ENCODE measurements at regions not wholly inside any gene's neighbourhood (a gene's known extent, or its start where the extent isn't known, plus 50 kb on each side); places are given as distances from the start of the nearest gene placed in this dataset.
"Not testable (repeated sequence)": the region's sequence is repeated elsewhere in the genome, so short reads cannot be mapped to it uniquely, and the experiment has no call there.

DNA sequence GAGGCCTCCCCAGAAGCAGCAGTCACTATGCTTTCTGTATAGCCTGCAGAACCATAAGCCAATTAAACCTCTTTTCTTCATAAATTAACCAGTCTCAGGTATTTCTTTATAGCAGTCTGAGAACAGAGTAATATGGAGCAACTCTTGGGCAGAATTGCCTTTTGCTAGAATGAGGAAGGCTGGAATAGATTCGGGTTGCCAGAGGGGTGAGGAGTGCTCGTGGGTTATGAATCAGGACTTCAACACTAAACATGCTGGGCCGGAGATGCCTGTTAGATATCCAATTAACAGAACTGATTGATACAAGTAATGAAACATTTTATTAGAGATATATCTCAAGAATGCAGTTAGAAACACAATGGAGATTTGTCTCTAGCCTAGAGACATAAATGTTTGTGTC lies 140.9 kb upstream of the MAP3K1 start:
- Mint-ChIP-seq H3K4me1 (peaks cover 41% of the 10 kb centered on the region), H3K4me3 (no peak overlapping the region), H3K27ac (no peak overlapping the region), H3K36me3 (ENCODE audit: low read depth) (peaks cover 6% of the 10 kb centered on the region), H3K9me3 (peaks cover 8% of the 10 kb centered on the region), H3K27me3 (peaks cover 3% of the 10 kb centered on the region)
- ChIA-PET CTCF (no interaction called here), POLR2A (no interaction called here)
- DNase-seq = no peak

DNA sequence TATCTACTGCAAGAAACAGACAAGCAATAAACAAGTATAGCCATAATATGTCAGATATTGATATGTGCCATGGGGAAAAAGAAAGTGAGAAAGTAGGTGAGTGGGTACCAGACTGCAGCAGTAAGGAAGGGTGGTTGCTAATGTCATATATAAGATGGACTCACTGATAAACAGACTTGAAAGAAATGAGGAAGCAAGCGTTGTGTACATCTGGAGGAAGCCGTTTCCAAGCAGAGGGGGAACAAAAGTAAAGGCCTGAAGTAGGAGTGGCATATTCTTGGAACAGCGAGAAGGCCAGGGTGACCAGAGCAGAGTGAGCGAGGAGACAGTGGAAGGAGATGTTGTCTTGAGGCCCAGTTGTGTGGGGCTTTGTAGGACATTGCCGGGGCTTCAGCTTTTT lies 142.2 kb upstream of the MAP3K1 start:
- Mint-ChIP-seq H3K27ac (no peak overlapping the region), H3K4me3 (no peak overlapping the region), H3K36me3 (ENCODE audit: low read depth) (peaks cover 9% of the 10 kb centered on the region), H3K4me1 (peaks cover 47% of the 10 kb centered on the region), H3K9me3 (peaks cover 8% of the 10 kb centered on the region), H3K27me3 (no peaks in the 10 kb centered on the region)
- POLR2A ChIA-PET = interaction anchor here (1.4 to 1.8 kb wide), 2 partner anchors 21 to 193 kb away, joined by 3 to 5 read pairs; no protein-coding TSS in a partner anchor
- CTCF ChIA-PET = no interaction called here
- no peak for DNase-seq

DNA sequence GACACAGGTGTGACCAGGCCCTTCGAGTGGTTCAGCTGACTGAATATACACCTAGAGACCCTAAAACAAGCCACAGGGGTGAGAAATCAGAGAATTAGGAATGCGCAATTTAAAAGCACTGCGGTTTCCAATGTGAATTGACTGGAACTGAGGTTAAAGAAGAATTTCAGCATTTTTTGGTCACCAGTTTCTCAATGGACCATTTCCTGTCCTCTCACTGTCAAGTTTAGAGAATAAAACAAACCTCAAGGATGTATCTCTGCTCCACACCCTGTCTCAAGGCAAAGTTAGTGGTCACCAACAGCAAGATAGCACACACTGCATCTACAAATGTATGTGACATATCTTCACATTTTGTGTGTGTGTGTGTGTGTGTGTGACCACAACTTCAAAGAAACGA lies 143.8 kb upstream of the MAP3K1 start:
- CTCF ChIA-PET = interaction anchor here (1.1 kb wide), 1 partner anchor 15 kb away, joined by 3 read pairs; no protein-coding TSS in a partner anchor
- Mint-ChIP-seq H3K4me3 (no peak overlapping the region), H3K9me3 (peaks cover 8% of the 10 kb centered on the region)

DNA sequence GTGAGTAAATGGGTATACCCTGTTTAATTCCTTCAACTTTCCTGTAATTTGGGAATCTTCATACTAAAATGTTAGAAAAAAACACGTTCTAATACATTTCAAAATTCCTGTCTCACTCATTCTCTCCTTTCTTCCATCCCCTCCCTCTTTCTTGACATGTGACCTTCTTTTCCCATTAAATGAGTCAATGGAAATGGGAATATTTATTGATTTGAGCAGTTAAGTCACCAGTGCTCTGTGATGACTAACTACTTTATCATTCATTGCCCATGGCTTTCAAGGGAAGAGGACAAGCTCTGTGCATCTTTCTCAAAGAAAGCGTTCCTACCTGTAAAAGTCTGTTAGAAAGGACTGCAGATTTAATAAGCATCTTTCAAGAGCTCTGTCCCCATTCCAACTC lies 144.4 kb upstream of the MAP3K1 start:
- Mint-ChIP-seq H3K27me3 (peaks cover 2% of the 10 kb centered on the region), H3K4me3 (no peak overlapping the region), H3K4me1 (peaks cover 50% of the 10 kb centered on the region), H3K9me3 (peaks cover 8% of the 10 kb centered on the region), H3K27ac (no peak overlapping the region), H3K36me3 (ENCODE audit: low read depth) (peaks cover 12% of the 10 kb centered on the region)
- CTCF ChIA-PET = interaction anchor here (0.7 to 1.7 kb wide), 6 partner anchors 11 to 400 kb away, joined by 3 to 10 read pairs (median 4); no protein-coding TSS in a partner anchor
- no peak for DNase-seq
- POLR2A ChIA-PET = interaction anchor here (0.6 to 2.5 kb wide), 8 partner anchors 10 to 353 kb away, joined by 3 to 13 read pairs (median 8); partner anchors contain the start of gene MAP3K1

More for the DNA sequence above, 143.8 kb upstream of the MAP3K1 start:
- H3K27me3 Mint-ChIP-seq = peaks cover 2% of the 10 kb centered on the region
- H3K27ac Mint-ChIP-seq = no peak overlapping the region
- H3K36me3 Mint-ChIP-seq (ENCODE audit: low read depth) = peaks cover 12% of the 10 kb centered on the region
- peaks cover 50% of the 10 kb centered on the region for H3K4me1 Mint-ChIP-seq
- DNase-seq = no peak
- POLR2A ChIA-PET = interaction anchor here (0.6 to 2.5 kb wide), 2 partner anchors 15 to 353 kb away, joined by 3 to 9 read pairs; no protein-coding TSS in a partner anchor

DNA sequence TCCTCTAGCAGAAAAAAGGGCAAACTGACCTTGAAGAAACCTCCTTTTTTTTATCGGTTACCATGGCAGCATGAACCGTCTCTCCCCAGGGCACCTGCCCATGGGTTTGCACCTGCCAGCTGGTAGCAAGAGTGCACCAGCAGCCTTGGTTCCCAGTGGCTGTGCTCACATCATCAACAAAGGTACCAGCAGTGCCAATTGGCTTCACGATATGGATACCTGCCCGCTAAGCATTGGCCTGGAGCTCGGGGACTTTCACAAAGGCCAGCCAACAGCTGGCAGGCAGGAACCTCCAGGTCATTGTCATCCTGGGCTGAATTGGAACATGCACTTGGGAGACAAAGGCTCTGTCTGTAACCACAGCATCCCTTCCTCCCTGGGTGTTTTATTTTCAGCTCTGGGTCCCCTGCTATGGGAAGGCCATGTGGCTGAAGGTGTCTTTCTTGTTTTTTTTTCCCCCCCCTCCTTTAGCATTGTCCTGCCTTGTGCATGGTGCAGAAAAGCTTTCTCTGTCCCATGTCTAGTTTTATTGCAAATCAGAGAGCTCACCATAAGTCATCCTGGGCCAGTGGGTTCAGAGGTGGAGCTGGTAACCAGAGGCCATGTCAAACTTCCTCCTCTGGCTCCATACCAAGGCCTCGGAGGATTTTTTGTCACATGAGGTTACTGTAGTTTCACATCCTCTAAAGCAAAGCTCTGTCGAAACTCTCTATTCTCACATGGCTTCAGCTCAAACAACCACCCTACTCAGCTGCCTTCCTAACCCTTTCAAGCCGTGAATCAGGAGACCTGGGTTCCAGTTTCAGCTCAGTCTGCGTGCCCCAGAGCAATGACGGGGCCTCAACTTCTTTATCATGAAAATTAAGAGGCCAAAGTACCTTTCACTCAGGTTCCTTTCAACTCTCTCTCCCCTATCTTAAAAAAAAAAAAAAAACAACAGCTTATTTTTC lies 145.5 kb upstream of the MAP3K1 start:
- H3K4me1 Mint-ChIP-seq = peaks cover 53% of the 10 kb centered on the region
- peaks cover 12% of the 10 kb centered on the region for H3K9me3 Mint-ChIP-seq
- H3K36me3 Mint-ChIP-seq (ENCODE audit: low read depth) = peaks cover 15% of the 10 kb centered on the region
- DNase-seq = peak; percentile 68
- H3K4me3 Mint-ChIP-seq = no peak overlapping the region
- H3K27me3 Mint-ChIP-seq = peaks cover 2% of the 10 kb centered on the region
- CTCF ChIA-PET = interaction anchor here (0.7 to 1.7 kb wide), 9 partner anchors 8 to 399 kb away, joined by 3 to 13 read pairs (median 4); no protein-coding TSS in a partner anchor
- peak overlapping the region; percentile 87 for H3K27ac Mint-ChIP-seq
- POLR2A ChIA-PET = interaction anchor here (0.5 to 2.5 kb wide), 17 partner anchors 8 to 566 kb away, joined by 3 to 13 read pairs (median 4); partner anchors contain the start of gene MAP3K1

DNA sequence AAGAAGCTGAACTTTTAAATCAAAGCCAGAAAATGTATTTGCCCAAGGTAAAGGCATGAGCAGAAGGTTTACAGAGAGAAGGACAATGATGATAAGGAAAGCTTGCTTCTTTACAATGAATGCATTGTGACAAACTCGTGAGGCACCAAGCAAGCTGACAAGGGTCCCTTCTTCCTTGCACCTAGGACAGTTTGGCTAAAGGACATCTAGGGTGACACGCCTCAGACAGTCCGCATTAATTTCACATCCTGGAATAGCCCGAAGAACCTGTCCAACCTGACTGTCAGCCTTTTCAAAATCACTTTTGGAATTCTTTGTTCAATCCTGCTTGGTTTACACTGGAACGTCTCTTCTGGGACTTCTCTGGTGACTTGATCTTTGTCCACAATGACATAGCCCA lies 146.4 kb upstream of the MAP3K1 start:
- Mint-ChIP-seq H3K9me3 (peaks cover 11% of the 10 kb centered on the region), H3K36me3 (ENCODE audit: low read depth) (peaks cover 15% of the 10 kb centered on the region), H3K27ac (no peak overlapping the region), H3K27me3 (peaks cover 4% of the 10 kb centered on the region), H3K4me3 (no peak overlapping the region), H3K4me1 (peaks cover 53% of the 10 kb centered on the region)
- no peak for DNase-seq
- POLR2A ChIA-PET = interaction anchor here (0.7 to 2.5 kb wide), 8 partner anchors 9 to 340 kb away, joined by 3 to 13 read pairs (median 6); no protein-coding TSS in a partner anchor
- CTCF ChIA-PET = interaction anchor here (0.8 kb wide), 1 partner anchor 170 kb away, joined by 3 read pairs; no protein-coding TSS in a partner anchor

DNA sequence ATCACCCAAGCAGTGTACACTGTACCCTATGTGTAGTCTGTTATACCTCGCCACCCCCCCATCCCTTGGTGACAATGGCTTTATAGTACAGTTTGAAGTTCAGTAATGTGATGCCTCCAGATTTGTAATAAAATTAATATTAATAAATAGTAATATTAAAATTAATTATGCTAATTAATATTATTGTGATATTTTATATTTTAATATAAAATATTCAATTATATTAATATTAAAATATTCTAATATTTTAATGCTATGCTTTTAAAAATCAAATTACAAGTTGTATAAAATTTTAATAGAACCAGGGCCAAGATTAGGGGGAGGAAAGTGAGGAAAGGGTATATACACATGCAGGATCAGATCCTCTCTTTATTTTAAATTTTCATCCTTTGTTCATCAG lies 147.7 kb upstream of the MAP3K1 start:
- H3K4me3 Mint-ChIP-seq = no peak overlapping the region
- H3K4me1 Mint-ChIP-seq = peaks cover 42% of the 10 kb centered on the region
- DNase-seq = no peak
- POLR2A ChIA-PET = no interaction called here
- peaks cover 8% of the 10 kb centered on the region for H3K9me3 Mint-ChIP-seq
- H3K27ac Mint-ChIP-seq = no peak overlapping the region
- peaks cover 7% of the 10 kb centered on the region for H3K27me3 Mint-ChIP-seq
- CTCF ChIA-PET = no interaction called here
- peaks cover 12% of the 10 kb centered on the region for H3K36me3 Mint-ChIP-seq (ENCODE audit: low read depth)

DNA sequence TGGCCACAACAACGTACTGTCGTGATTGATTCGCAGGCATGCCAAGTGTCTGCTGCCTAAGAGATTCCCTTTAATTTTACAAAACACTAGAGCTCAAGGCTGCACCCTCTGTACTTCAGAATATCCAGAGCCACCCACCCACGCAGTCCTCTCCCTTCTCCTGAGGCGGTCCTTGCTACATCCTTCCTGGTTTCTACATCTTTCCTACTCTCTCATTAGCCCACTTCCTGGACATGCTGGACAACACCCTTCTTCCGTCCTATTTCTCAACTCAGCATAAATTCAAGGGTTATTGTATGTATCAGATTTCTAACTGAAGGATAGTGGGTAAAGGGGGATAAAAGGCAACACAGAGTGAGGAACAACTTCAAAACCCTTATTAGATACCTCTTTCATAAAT lies 148.4 kb upstream of the MAP3K1 start:
- peaks cover 12% of the 10 kb centered on the region for H3K36me3 Mint-ChIP-seq (ENCODE audit: low read depth)
- no peak for DNase-seq
- peaks cover 35% of the 10 kb centered on the region for H3K4me1 Mint-ChIP-seq
- POLR2A ChIA-PET = no interaction called here
- CTCF ChIA-PET = interaction anchor here (0.6 kb wide), 1 partner anchor 10 kb away, joined by 3 read pairs; no protein-coding TSS in a partner anchor
- no peak overlapping the region for H3K27ac Mint-ChIP-seq
- peaks cover 11% of the 10 kb centered on the region for H3K27me3 Mint-ChIP-seq
- no peak overlapping the region for H3K4me3 Mint-ChIP-seq
- peaks cover 8% of the 10 kb centered on the region for H3K9me3 Mint-ChIP-seq

DNA sequence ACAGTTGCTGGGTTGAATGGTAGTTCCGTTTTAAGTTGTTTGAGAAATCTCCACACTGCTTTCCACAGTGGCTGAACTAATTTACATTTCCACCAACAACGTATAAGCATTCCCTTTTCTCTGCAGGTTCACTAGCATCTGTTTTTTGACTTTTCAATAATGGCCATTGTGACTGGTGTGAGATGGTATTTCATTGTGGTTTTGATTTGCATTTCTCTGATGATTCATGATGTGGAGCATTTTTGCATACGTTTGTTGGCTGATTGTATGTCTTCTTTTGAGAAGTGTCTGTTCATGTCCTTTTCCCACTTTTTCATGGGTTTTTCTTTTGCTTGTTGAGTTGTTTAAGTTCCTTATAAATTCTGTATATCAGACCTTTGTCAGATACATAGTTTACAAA lies 150.2 kb upstream of the MAP3K1 start:
- POLR2A ChIA-PET, DNase-seq: not testable (repeated sequence)
- peaks cover 18% of the 10 kb centered on the region for H3K27me3 Mint-ChIP-seq

DNA sequence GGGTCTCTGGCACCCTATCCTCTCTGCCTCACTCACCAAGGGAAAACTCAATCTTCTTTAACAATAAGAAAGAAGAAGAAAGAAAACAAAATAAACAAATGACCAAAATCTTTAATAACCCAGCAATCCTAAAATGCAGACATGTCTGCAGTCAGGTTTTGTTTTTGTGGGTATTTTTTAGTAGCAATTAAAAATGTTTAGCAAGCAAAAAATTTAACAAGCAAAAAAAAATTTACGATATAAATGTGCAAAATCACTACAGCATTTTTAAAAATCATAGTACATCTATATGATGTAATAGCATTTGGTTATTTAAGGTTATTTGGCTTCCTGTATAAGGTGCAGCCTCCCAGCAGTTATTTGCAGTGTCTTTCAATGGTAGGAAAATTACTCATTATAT lies 151.3 kb upstream of the MAP3K1 start:
- H3K27ac Mint-ChIP-seq = no peak overlapping the region
- peaks cover 15% of the 10 kb centered on the region for H3K4me1 Mint-ChIP-seq
- H3K4me3 Mint-ChIP-seq = no peak overlapping the region
- no peak for DNase-seq
- ChIA-PET CTCF (no interaction called here), POLR2A (no interaction called here)
- peaks cover 6% of the 10 kb centered on the region for H3K36me3 Mint-ChIP-seq (ENCODE audit: low read depth)
- H3K27me3 Mint-ChIP-seq = peaks cover 18% of the 10 kb centered on the region
- peaks cover 7% of the 10 kb centered on the region for H3K9me3 Mint-ChIP-seq

More for the DNA sequence above, 150.2 kb upstream of the MAP3K1 start:
- H3K27ac Mint-ChIP-seq, H3K4me3 Mint-ChIP-seq, CTCF ChIA-PET, H3K9me3 Mint-ChIP-seq: not testable (repeated sequence)
- Mint-ChIP-seq H3K4me1 (peaks cover 19% of the 10 kb centered on the region), H3K36me3 (ENCODE audit: low read depth) (peaks cover 12% of the 10 kb centered on the region)

DNA sequence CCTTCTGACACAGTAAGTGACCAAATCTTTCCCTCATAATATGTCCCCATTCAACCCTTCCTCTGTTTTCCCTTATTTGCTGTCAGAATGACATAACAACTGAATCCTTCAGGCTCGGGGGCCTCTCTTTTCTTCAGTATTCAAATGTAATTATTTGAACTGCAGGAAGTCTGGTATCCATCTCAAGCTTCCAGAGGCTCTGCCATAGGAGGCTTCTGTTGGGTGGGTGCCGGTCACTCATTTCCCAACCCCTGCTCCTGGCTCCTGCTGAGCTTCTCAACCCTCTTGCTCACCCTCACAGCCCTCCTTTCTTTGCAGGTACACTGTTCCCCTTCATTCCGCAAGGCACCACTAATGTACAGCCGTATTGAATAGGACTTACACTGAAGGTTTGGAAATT lies 151.8 kb upstream of the MAP3K1 start:
- peaks cover 6% of the 10 kb centered on the region for H3K36me3 Mint-ChIP-seq (ENCODE audit: low read depth)
- H3K4me3 Mint-ChIP-seq = no peak overlapping the region
- H3K9me3 Mint-ChIP-seq = peaks cover 7% of the 10 kb centered on the region
- no peak for DNase-seq
- ChIA-PET CTCF (no interaction called here), POLR2A (no interaction called here)
- peaks cover 18% of the 10 kb centered on the region for H3K27me3 Mint-ChIP-seq
- no peak overlapping the region for H3K27ac Mint-ChIP-seq
- peaks cover 16% of the 10 kb centered on the region for H3K4me1 Mint-ChIP-seq

DNA sequence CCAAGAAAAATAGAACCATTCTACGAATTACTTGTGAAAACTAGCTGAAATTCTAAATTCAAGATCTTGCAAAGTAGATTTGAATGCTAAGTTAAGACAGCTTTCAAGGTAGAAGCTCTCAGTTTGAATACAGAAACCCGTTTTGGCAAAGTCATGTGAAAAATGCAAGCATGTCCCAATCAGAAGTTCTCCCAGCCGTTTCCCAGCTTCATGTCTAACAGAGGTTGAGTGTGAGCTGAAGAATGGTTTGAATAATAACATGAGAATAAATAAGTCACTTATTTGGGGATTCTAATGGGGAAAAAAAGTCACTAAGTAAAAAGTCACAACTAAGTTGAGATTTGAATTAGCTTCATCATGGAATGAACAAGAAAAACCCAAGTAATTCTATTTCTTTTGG lies 152.5 kb upstream of the MAP3K1 start:
- DNase-seq = no peak
- H3K4me3 Mint-ChIP-seq = no peak overlapping the region
- H3K36me3 Mint-ChIP-seq (ENCODE audit: low read depth) = peaks cover 6% of the 10 kb centered on the region
- peaks cover 17% of the 10 kb centered on the region for H3K4me1 Mint-ChIP-seq
- H3K27ac Mint-ChIP-seq = no peak overlapping the region
- POLR2A ChIA-PET = no interaction called here
- H3K9me3 Mint-ChIP-seq = peaks cover 7% of the 10 kb centered on the region
- CTCF ChIA-PET = no interaction called here
- H3K27me3 Mint-ChIP-seq = peaks cover 18% of the 10 kb centered on the region

DNA sequence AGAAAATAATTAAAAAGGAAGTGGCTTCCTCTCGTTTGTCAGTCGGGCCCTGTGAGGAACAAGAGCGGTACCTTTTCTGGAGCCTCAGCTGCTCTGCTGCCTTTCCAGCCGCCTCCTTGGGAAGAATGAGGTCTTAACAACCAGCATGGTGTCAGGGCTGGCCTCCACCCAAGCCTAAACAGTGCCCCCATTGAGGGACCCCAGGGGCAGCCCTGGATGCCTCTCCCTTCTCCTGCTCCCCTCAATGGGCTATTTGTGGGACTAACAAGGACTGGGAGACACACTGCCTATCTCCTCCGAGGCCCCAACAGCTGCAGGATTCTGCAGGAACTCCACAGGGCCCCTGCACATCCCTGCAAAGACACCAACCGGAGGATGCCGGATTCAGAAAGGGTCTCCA lies 155.4 kb upstream of the MAP3K1 start:
- no peak for DNase-seq
- Mint-ChIP-seq H3K4me1 (peaks cover 14% of the 10 kb centered on the region), H3K27ac (no peak overlapping the region), H3K4me3 (no peak overlapping the region), H3K36me3 (ENCODE audit: low read depth) (no peaks in the 10 kb centered on the region), H3K9me3 (peaks cover 4% of the 10 kb centered on the region), H3K27me3 (peaks cover 17% of the 10 kb centered on the region)
- POLR2A ChIA-PET = no interaction called here
- CTCF ChIA-PET = interaction anchor here (0.6 kb wide), 1 partner anchor 310 kb away, joined by 4 read pairs; no protein-coding TSS in a partner anchor
